ENCODE measurements at regions not wholly inside any gene's neighbourhood (a gene's known extent, or its start where the extent isn't known, plus 50 kb on each side); places are given as distances from the start of the nearest gene placed in this dataset.

DNA sequence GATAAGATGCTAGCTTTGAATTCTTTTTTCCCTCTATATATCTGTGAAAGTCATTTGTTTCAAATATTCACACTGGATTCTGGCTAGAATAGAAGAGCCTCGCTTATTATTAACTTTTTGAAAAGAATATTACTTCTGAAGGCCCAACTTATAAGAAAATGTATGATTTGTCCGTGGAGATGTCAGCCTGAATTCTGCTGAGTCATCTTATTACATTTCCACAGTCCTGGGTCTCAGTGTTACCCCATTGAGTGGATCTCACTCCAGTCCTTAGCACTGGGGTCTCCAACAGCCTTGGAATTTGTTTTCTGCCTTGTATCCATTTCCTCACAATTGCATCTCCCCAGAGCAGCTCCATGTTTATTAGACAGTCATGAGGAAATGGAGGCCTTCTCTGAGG lies 907.9 kb downstream of the VRK1 start:
- TF ChIP-seq CTCF (IDR thresholded peaks at IDR 0.05; ENCODE audit: control extremely low read depth, extremely low read depth, low read depth, missing control alignments) = no peak
- POLR2A ChIA-PET = no interaction called here
- DNase-seq (ENCODE audit: extremely low spot score) = no peak
- CTCF ChIA-PET = no interaction called here

DNA sequence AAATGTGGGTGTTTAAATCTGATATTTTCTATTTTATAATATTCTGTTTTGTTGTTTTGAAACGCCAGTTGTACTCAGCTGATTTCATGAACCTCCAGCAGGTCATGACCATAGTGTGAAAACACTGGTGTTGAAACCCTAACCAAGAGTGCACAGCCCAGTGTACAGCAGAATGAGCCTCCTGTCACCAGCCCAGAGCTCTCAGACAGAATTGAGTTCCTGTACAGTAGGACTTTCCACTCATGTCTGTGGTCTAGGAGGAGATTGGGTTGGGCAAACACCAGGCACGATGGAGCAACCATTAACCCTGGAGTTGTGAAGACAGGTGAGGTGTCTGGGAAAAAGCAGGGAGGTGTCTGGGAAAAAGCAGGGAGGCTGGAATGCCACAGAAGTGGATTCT lies 908.8 kb downstream of the VRK1 start:
- DNase-seq (ENCODE audit: extremely low spot score) = no peak
- ChIA-PET CTCF (no interaction called here), POLR2A (no interaction called here)
- no peak for TF ChIP-seq CTCF (IDR thresholded peaks at IDR 0.05; ENCODE audit: control extremely low read depth, extremely low read depth, low read depth, missing control alignments)

- ChIA-PET CTCF (no interaction called here), POLR2A (no interaction called here)
- no peak for DNase-seq (ENCODE audit: extremely low spot score)
- TF ChIP-seq CTCF (IDR thresholded peaks at IDR 0.05; ENCODE audit: control extremely low read depth, extremely low read depth, low read depth, missing control alignments) = no peak
These were observed 909.6 kb downstream of the VRK1 start for GRCh38 chr14:97706819-97707218.

- TF ChIP-seq CTCF (IDR thresholded peaks at IDR 0.05; ENCODE audit: control extremely low read depth, extremely low read depth, low read depth, missing control alignments) = no peak
- POLR2A ChIA-PET = no interaction called here
- DNase-seq (ENCODE audit: extremely low spot score) = no peak
- CTCF ChIA-PET = no interaction called here
These were observed 910.4 kb downstream of the VRK1 start for GRCh38 chr14:97707603-97708002.

DNA sequence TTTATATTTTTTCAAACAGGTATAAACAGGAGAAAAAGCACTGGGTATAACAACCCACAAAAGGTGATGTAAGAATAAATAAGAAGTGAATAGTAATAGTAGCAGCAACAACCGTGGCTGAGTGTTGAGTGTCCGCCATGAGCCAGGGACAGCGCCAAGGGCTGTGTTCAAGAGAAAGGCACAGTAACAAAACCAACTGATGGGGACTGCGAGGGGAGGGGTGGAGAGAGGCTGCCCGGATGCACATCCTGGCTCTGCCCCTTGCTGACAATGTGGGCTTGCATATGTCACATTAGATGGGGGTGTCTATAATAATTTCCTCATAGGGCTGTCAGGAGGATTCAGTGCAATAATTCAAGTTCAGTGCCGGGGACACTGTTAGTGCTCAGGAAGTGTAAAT lies 912.4 kb downstream of the VRK1 start:
- ChIA-PET POLR2A (no interaction called here), CTCF (no interaction called here)
- DNase-seq (ENCODE audit: extremely low spot score) = no peak
- no peak for TF ChIP-seq CTCF (IDR thresholded peaks at IDR 0.05; ENCODE audit: control extremely low read depth, extremely low read depth, low read depth, missing control alignments)

GRCh38 chr14:97710726-97711125 lies 913.5 kb downstream of the VRK1 start:
- ChIA-PET CTCF (interaction anchor here (1.5 kb wide), 1 partner anchor 10 kb away, joined by 3 read pairs; no protein-coding TSS in a partner anchor), POLR2A (no interaction called here)
- TF ChIP-seq CTCF (IDR thresholded peaks at IDR 0.05; ENCODE audit: control extremely low read depth, extremely low read depth, low read depth, missing control alignments) = no peak
- no peak for DNase-seq (ENCODE audit: extremely low spot score)

DNA sequence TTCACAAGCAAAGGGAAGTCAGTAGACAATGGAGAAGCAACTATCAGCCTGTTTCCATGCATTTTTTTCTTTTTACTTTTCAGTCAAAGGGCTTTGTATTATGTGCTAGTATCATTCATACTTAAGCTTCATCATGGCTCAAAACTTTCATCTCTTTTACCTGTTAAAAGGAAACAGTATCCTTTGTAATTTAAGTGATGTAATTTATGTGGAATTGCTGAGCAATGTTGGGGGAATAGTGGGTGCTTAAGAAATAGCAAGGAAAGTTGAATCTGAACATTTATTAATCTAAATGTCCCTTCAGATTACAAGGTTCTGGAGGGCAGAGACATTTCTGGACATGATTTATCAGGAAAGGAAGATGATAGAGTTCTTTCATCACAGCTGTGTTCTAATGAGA lies 915.3 kb downstream of the VRK1 start:
- no peak for TF ChIP-seq CTCF (IDR thresholded peaks at IDR 0.05; ENCODE audit: control extremely low read depth, extremely low read depth, low read depth, missing control alignments)
- CTCF ChIA-PET = no interaction called here
- POLR2A ChIA-PET = no interaction called here
- no peak for DNase-seq (ENCODE audit: extremely low spot score)
